Left cardiac atrium (tissue), 4 donors: ENCODE measurements at regions not wholly inside any gene's neighbourhood (a gene's known extent, or its start where the extent isn't known, plus 50 kb on each side); places are given as distances from the start of the nearest gene placed in this dataset.
A peak's percentile ranks its signal among the peaks of the same experiment; 100 is the strongest.

ENCODE experiments used
- ATAC-seq, 2 donors: fragments of 200-7000 bp; cut with Tn5 transposase; one replicate each; pipeline ENCODE4 v1.9.1; 2020; ENCODE audit warnings: mild to moderate bottlenecking in 2 of 2, moderate library complexity in 2 of 2
- DNase-seq: peaks from one replicate; pipeline ENCODE4 v3.0.0-alpha.2; 2020
- intact Hi-C, 2 donors: fragments of 100-400 bp; cut with DNase I; formaldehyde crosslinking; loops; one replicate each; pipeline versions ENCODE4 v1.14.1 to v1.15.1; 2022 to 2023
- donor health status: DM: no; HTN: yes; CAD: no.
- donor health status: DM: no; HTN: yes; CAD: no; lungs with severe emphysema.
- donor health status: DM: yes; HTN: yes; CAD: no.
- donor health status: Dilated cardiomyopathy.

DNA sequence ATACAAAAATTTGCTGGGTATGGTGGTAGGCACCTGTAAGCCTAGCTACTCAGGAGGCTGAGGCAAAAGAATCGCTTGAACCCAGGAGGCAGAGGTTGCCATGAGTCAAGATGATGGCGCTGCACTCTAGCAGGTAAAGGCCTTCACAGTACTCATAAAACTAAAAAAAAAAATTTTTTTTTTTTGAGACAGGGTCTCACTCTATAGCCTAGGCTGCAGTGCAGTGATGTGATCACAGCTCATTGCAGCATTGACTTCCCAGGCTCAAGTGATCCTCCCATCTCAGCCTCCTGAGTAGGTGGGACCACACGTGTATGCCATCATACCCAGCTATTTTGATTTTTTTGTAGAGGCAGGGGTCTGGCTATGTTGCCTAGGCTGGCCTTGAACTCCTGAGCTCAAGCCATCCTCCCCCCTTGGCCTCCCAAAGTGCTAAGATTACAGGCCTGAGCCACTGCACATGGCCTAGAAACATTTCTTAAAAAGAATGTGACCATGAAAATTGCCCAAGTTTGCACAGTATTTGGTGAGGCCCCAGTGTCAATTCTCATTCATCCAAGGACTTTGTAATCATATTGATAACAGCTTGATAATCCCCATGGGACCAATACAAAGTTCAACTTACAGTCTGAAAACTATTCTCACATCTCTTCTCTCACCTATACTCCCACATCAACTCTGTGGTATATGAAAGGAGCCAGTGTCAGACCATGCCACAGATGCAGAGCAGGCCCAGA is 64.2 kb upstream of the MYCN start:
- ATAC-seq (no peak), DNase-seq (no peak)
- intact Hi-C loops: no loop called here

DNA sequence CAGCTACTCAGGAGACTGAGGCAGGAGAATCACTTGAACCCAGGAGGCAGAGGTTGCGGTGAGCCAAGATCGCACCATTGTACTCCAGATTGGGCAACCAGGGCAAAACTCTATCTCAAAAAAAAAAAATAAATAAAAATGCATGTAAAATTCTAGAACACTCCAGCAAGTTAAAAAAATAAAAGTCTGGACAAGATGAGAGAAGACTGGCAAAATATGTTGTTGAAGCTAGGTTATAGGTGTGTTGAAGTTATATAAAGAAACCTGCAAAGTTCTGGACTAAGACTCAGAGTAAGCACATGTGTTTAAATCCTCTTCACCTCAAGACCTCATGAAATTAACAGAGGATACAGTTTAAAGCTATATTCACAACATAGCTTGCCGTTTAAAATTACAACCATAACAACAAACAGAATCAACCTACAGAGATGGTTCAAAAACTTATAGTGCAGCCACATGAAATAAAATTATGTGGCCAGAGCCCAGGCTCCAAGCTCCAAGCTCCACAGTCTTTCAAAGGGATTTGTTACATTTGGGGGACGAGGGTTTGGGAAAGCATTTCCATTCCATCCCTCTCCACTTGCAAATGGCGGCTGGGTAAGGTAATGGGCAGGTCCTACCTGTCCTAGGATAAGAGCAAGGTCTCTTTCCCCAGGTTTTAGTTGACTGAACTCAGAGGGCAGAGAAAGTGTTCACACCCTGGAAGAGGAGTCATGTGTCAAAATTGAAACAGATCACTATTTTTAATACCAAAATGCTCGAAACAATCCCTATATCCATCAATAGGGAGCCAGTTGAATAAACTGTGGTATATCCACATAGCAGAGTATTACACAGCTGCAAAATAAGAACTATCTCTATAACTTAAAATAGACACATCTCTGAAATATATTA is 59.9 kb upstream of the MYCN start:
- no peak for DNase-seq
- intact Hi-C loops: no loop called here

DNA sequence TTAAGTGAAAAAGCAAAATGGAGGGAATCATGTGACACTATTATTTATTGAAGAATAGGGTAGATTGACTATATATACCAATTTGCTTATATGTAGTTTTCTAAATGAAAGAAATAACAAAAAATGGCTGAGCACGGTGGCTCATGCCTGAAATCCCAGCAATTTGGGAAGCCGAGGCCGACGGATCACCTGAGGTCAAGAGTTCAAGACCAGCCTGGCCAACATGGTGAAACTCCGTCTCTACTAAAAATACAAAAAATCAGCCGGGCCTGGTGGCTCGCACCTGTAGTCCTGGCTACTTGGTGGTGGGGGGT is 59.3 kb upstream of the MYCN start:
- no peak for ATAC-seq
- intact Hi-C loops: no loop called here
- DNase-seq: no peak

More for the DNA sequence above, 59.9 kb upstream of the MYCN start:
- no peak for ATAC-seq

DNA sequence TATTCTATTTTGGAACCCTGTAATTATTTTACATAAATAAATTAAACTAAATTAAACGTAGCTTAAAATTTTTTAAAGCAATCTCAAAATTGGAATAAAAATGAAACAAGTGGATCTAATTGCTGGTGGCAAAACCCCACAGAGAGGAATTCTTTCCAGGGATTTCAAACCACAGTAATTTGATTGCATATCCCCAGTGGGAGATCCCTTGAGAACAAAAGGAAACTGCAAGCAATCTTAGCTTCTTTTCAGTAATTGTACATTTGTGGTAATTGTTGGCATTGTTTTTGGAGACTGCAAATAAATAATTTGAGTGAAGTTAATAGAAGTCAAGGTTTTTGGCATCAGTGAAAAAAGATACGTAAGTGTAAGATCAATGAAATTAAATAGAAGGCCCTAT is 58.7 kb upstream of the MYCN start:
- intact Hi-C loops: no loop called here
- ATAC-seq (no peak), DNase-seq (no peak)

DNA sequence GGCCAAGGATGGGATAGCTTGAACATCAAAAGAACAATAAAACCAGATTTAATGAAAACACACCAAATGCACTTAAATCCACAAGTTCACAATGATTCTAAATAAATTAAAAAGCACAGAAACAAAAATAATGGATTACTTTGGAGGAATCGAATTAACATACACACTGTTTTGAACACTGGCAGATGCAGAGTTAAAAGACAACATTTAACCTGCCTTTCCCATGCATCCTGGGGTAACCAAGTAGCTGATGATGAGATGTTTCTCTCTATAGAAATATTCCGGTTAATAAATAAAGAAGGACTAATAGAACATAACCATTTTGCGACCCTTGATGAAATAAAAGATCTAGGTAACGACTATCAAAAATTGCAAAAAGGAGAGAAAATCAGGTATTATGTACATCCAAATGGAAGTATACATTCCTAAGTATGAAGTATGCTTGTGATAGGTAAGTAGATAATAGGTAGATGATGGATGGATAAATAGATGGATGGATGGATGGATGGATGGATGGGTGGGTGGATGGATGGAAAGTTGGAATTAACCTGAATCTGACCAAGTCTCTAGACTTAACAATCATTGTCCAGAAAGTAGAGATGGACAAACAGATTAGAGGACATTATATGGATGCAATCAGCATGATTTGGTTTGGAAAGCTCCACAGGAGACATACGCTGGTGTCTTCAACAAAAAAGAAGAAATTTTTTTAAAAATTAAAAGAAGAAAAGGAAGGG is 57.4 kb upstream of the MYCN start:
- intact Hi-C loops: no loop called here
- ATAC-seq (no peak), DNase-seq (no peak)

DNA sequence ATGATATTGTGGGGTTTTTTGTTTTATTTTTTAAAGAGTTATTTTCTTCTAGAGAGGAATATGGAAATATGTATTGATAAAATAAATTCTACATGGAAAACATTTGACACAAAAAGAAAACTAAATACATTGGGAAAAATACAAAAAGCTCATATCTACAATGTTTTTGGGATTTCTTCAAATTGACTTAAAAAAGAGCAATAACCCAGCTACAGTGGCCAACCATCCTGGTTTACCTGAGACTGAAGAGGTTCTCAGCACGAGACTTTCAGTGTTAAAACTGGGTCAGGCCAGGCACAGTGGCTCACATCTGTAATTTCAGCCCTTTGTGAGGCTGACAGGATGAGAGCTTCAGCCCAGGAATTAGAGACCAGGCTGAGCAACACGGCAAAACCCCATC is 56.7 kb upstream of the MYCN start:
- intact Hi-C loops: no loop called here
- no peak for DNase-seq
- ATAC-seq: no peak

DNA sequence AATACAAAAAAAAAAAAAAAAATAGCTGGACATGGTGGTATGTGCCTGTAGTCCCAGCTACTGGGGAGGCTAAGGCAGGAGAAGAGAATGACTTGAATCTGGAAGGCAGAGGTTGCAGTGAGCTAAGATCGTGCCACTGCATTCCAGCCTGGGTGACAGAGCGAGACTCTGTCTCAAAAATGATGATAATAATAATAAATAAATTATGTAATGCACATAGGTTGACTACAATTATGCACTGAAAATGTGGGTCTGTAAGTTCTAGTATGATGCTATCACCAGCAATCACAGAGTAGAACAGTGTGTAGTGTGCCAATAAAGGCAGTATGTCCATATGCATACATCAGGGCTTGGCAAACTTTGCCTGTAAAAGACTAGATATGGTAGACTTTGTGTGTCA is 55.6 kb upstream of the MYCN start:
- no peak for DNase-seq
- ATAC-seq: no peak
- intact Hi-C loops: no loop called here

DNA sequence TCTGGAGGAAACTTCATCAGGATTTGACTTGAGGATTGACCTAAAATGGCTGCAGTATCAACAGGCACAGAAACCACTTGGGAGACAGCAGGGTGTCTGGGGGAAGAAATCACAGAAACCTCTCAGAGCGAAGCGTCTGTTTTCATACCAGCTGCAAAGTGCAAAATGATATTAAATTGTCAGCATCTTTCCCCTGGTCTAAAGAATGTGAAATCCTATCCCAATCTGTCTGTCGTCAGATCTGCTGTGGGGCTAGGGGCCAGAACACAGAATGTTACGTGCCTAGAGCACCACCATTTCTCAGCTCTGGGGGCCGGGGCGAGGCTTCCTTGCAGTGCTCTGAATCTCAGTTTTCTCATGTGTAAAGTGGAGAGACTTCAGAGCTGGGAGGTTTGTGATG is 54.1 kb upstream of the MYCN start:
- intact Hi-C loops: no loop called here
- DNase-seq (no peak), ATAC-seq (no peak)

DNA sequence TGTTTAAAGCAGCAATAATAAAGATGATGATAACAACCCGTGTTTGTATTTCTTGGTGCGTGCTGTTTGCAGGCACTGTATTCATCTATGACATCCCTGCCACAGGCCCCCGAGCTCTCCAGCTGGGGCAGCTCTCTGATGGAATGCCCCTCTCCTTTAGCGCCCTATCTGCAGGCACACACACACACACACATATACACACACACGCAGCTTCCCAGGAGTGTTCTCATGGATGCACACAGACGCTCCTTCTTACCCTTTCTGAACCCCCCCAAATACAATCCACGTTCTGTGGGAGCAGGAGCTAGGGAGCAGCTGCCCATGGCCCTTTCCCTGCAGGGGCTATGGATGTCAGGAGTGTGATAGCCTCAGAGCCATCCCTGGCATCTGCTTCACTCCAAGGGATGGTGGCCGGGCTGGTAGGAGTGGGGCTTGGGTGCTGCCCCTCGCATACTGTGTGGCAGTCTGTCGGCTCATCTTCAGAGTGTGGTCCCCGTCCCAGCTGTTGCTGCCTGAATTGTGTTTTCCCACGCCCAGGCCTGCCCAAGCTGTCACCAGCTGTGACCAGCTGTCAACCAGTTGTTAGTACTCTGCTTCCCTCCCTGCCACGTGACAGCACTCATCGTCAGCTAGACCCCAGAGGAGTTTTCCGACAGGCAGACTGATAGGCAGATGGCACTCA is 50.8 kb upstream of the MYCN start:
- intact Hi-C loops: no loop called here
- peak in 1 of 2 donors; percentile 70 for ATAC-seq
- peak; percentile 39 for DNase-seq

DNA sequence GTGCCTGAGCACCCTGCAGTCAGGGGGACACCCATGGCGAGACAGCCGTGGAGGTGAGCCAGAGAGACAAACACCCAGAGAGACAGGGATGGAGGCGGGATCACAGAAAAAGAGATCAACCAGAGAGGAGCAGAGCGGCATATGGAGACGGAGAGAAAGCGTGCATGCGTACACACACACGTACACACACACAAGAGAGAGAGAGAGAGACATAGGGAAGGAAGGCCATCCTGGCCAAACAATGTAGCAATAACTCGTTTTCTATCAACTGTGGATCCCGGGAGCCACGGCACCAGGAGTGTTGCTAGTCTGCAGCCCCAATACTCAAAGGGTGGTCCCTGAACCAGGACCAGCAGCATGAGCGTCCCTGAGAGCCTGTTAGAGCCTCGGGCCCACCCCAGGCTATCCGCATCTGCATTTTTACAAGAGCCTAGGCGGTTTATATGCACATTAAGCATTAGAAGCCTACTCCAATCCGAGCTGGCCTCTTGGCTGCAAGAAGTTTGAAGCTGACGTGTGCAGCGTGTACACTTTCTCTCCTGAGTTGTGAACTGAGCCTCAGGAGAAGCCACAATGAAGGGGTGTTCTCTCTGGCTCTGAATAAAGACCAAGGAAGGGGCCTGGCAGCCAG is 50.1 kb upstream of the MYCN start:
- ATAC-seq (peak in 1 of 2 donors; percentile 45), DNase-seq (no peak)
- intact Hi-C loops: no loop called here
